ENCODE measurements at regions not wholly inside any gene's neighbourhood (a gene's known extent, or its start where the extent isn't known, plus 50 kb on each side); places are given as distances from the start of the nearest gene placed in this dataset.

DNA sequence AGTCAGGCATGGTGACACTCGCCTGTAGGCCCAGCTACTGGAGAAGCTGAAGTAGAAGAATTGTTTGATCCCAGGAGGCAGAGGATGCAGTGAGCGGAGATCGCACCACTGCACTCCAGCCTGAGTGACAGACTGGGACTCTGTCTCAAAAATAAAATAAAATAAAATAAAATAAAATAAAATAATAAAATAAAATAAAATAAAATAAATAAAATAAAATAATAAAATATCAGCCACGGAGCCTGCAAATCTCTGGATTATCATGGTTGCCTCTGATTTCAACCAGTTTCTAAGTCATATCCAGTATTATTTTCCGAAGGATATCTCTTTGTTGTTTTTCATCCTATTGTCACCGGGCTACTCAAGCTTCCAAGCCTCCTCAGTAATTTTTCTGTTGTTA lies 51.7 kb upstream of the FZD8 start:
- no peak for DNase-seq (ENCODE audit: low read depth)

Data from T follicular helper cell (primary cell).